Ishikawa (cell line): ENCODE measurements at regions not wholly inside any gene's neighbourhood (a gene's known extent, or its start where the extent isn't known, plus 50 kb on each side); places are given as distances from the start of the nearest gene placed in this dataset.

Experiments used
- CEBPB ChIP-seq: IDR thresholded peaks from 2 replicates; pipeline ENCODE4 v1.6.1; 2012
- CREB1 ChIP-seq: IDR thresholded peaks from 2 replicates; pipeline ENCODE4 v1.6.1; 2012; ENCODE audit warnings: low read depth
- EGR1 ChIP-seq: IDR thresholded peaks from 2 replicates; pipeline ENCODE4 v1.6.1; 2012
- EP300 ChIP-seq: IDR thresholded peaks from 2 replicates; pipeline ENCODE4 v1.6.1; 2012; ENCODE audit warnings: borderline replicate concordance
- FOXM1 ChIP-seq: IDR thresholded peaks from 2 replicates; pipeline ENCODE4 v1.6.1; 2012; ENCODE audit warnings: low read depth, borderline replicate concordance
- MAX ChIP-seq: IDR thresholded peaks from 2 replicates; pipeline ENCODE4 v1.6.1; 2012
- NFIC ChIP-seq: IDR thresholded peaks from 2 replicates; pipeline ENCODE4 v1.6.1; 2012
- TCF12 ChIP-seq: IDR thresholded peaks from 2 replicates; pipeline ENCODE4 v1.6.1; 2012; ENCODE audit warnings: low read depth
- TEAD4 ChIP-seq: IDR thresholded peaks from 2 replicates; pipeline ENCODE4 v1.6.1; 2012
- USF1 ChIP-seq: IDR thresholded peaks from 2 replicates; pipeline ENCODE4 v1.6.1; 2012
- YY1 ChIP-seq: IDR thresholded peaks from 2 replicates; pipeline ENCODE4 v1.6.1; 2012; ENCODE audit warnings: low read depth

- TF ChIP-seq TCF12 (no peak), EP300 (no peak), CEBPB (no peak), CREB1 (no peak), USF1 (no peak), EGR1 (no peak), YY1 (no peak), TEAD4 (no peak), MAX (no peak), FOXM1 (no peak), NFIC (no peak)
Measured at GRCh38 chr5:89628876-89629635, 746.1 kb upstream of the MEF2C start.
